LoVo (cell line): ENCODE measurements at regions not wholly inside any gene's neighbourhood (a gene's known extent, or its start where the extent isn't known, plus 50 kb on each side); places are given as distances from the start of the nearest gene placed in this dataset.

Experiments used
- DNase-seq: peaks from one replicate; pipeline ENCODE4 v3.0.0-alpha.2; 2016; ENCODE audit warnings: low spot score

DNA sequence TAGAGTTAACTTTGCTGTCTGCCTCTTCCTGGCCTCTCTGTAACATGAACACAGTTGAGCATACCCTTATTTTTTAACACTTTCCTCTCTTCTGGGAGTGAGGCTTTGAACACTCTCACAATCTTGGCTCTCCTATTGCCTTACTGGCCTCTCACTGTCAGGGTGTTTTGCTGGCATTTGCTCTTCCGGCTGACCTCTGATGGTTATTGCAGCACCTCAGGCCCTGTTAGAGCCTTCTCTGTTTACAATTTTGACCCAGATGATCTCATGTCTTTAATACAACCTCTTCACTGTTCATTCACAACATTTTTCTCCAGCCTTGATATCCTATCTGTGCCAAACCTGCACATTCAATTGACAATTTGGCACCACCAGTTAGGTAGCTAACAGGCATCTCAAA is 357.8 kb upstream of the USP15 start:
- DNase-seq = no peak

DNA sequence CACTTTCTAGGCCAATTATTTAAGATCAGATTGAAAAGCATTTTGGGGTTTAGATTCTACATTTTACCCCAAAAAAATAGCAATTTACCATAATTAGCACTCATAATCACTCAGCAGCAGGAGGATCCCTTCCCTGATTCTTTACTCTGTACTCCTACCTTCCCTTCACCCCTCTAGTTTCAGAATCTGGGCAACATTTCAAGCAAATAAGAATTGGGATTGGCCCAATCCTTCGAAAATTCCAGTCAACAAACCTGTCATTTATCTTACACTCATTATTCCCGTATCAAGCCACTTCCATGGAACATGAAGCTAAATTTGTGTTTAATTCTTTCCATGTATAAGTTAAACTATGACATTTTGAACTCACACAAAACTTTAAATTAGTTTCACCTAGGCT is 349.1 kb upstream of the USP15 start:
- no peak for DNase-seq

GRCh38 chr12:61915420-61915819 is 344.8 kb upstream of the USP15 start:
- DNase-seq = no peak

DNA sequence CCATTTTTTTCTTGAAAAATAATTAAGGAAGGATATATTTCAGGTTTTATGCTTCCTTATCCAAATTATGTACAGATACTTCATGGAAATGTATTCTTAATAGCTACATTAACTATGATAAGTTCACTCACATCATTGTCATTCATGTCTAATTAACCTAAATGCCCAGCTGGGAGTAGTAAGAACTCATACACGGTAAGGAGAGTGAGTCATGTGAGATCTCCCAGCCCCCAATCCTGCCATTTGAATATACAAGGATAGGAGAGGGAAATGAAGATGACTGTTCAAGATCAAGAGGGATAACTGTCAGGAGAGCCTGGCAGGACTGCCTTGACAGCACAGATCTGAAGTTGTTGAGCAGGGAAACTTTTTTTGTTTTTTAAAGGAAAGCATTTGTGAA is 343.4 kb upstream of the USP15 start:
- no peak for DNase-seq

DNA sequence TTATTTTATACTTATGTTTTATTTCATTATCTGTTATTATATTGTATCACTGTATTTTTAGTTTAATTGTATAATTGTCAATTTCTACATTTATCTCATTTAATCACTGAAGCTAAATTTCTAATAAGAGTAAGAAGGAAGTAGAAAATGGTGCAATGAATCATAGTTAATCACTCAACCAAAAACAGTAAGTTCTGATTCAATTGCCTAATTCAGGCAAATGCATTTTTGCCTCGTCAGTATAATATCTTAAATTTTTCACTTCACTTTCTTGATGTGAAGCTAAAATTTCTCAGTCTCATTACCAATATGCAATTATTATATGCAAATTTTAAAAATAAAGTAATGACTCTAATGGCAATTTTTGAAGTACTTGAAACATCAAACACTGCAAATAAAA is 340.5 kb upstream of the USP15 start:
- DNase-seq = no peak

- DNase-seq = no peak
Measured at GRCh38 chr12:61920230-61920629, 340.0 kb upstream of the USP15 start.

DNA sequence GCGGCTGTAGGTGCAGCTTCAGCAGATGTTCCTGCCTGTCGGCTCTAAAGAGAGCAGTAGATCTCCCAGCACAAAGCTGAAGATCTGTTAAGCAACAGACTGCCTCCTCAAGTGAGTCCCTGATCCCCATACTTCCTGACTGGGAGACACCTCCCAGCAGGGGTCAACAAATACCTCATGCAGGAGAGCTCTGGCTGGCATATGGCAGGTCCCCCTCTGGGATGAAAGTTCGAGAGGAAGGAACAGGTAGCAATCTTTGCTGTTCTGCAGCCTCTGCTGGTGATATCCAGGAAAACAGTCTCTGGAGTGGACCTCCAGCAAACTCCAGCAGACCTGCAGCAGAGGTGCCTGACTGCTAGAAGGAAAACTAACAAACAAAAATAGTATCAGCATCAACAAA is 337.1 kb upstream of the USP15 start:
- DNase-seq = no peak

- no peak for DNase-seq
Measured at GRCh38 chr12:61934564-61934963, 325.6 kb upstream of the USP15 start.

DNA sequence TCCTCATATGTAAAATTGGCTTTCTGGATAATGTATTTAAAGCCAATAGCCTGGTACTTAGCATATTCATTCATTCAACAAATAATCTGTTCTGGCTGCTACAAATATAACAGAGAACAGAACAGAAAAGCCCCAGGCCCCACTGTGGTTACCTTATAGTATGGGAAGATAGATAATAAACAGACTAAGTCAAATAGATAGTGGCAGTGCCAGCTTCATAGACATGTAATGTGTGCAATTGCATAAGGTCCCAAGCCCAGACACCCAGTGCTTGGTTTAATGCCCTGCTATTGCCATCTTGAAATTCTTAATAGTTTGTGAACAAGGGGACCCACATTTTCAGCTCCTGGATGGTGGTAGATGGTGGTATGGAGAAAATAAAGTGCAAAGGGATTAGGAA is 320.2 kb upstream of the USP15 start:
- DNase-seq = no peak

DNA sequence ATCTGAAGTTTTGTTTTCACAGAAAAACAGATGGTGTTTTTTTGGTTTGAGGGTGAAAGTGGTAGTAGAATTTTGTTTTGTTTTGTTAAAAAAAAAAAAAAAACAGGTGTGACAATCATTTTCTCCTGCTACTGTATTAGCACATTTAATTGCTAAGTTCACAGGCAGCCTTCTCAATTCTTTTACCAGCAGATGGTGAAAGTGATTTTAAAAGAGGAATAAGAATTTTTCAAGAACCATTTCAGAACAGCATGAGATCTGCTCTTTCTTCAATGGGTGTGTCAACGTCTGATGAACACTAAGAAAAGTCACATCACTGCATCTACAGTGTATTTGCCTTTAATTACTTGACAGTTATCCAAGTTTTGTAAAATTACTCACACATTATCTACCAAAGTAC is 303.7 kb upstream of the USP15 start:
- no peak for DNase-seq

DNA sequence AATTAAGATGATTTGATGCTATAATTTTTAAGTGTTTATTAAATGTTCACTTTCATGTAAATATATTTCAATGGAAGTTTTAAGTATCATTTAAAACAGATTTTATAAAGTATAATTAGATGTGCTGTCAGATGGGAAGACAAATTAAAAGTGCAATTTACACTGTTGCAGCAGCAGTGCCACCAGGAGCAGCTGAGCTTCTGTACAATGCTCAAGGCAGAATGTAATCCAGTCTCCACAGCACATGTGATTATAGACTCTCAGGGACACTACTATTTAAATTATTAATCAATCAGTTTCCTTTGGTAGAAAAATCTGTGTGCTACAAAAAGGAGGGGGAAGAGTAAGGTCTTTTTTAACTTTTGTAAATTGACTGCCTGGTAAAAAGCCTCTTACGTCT is 285.7 kb upstream of the USP15 start:
- no peak for DNase-seq

GRCh38 chr12:61985830-61986229 is 274.4 kb upstream of the USP15 start:
- no peak for DNase-seq

GRCh38 chr12:61987173-61987572 is 273.0 kb upstream of the USP15 start:
- no peak for DNase-seq

DNA sequence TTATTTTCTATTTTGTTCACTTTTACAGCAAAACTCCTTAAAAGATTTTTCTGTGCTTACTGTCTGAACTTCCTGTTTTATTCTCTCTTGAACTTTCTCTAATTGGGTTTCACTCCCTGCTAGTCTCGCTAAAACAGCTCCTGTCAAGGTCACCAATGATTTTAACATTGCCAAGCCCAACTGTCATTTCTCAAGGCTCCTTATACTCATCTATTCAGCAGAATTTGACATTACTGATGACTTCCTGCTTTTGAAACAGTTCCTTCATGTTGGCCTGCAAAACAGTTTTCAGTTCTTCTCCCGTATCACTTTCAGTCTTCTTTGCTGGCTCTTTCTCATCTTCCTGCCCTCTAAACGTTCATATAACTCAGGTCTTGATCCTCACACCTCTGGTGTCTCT is 268.5 kb upstream of the USP15 start:
- no peak for DNase-seq

DNA sequence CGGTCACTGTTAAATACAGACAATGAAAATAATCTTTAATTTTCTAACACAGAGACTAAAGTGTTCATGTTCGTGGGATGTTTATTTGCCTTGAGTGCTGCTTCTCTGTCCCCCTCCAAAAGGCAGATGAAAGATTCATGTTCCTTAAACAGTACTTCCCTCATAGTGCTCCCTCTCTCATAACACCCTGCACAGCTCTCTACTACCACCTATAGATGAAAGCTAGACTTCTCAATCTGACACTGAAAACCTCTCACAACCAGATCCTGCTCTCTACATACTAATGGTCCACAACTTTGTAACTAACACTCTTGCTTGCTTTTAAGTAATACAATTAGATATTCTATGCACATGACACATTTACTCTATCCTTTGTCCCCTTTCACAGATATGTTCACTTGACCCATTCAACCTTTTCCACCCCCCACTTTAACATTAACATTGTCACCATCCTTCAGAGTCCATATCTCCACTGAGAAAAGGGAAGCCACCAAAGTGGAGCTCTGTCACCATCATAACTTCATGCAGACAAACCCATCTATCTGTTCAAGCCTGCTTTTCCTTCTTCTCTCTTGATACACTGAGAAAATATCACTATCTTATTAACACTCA is 266.4 kb upstream of the USP15 start:
- DNase-seq = peak; percentile 16

DNA sequence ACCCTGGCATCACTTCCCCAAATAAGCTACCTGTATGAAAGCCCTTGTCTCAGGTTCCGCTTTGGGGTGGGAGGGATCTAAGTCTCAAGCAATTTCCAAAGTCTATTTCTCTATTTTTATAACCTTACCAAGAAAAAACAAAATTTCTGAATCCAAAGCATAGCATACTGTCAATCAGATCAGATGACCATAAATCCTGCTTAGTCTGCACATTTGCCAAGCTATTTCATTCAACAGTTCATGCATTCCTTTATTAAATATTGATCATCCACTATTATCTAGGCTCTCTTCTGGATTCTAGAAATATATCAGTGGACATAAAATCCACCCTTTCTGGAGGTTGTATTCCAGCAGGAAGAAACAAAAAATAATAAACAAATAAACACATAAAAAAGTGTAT is 263.5 kb upstream of the USP15 start:
- DNase-seq = no peak

DNA sequence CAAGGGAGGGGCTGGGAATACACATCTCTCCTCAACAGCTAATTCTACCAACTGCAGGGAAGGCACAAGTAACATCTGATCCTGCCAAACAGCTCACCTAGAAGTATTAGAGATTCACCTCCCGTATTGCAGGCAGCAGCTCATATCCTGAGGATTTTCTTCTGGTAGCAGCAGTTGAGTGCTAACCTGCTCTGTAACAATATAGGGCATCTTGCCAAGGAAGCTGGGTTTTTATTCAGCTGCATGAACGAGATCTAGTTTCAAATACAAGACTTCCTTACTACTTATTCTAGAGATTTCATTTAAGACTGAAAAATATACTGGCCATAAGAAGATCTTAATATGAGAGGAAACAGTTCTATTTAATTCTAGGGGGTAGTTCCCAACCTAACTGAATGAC is 261.4 kb upstream of the USP15 start:
- no peak for DNase-seq

- DNase-seq = no peak
Measured at GRCh38 chr12:61999311-61999710, 260.9 kb upstream of the USP15 start.

DNA sequence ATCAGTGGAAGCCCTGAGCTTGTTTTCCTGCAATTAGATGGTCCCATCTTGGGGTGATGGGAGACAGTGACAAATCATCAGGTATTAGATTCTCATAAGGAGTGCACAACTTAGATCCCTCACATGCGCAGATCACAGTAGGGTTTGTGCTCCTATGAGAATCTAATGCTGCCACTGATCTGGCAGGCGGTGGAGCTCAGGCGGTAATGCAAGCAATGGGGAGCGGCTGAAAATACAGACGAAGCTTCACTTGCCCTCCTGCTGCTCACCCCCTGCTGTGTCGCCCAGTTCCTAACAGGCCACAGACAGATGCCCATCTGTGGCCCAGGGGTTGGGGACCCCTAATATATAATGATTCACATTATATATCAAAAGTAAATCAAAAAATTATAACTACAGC is 258.8 kb upstream of the USP15 start:
- no peak for DNase-seq

DNA sequence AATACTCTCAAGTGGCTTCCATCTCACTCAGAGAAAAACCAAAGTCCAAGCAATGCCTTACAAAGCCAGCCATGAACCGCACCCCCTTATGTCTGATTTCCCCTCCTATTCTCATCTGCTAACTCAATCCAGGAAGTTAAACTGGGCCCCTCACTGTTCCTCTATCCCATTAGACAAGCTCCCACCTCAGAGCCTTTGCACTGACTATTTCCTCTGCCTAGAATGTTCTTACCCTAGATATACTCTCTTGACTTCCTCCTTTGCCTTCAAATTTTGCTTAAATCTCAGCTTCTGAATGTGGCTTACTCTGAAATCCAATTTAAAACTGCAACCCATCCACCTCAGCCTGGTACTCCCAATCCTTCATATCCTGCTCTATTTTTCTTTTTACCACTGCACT is 257.0 kb upstream of the USP15 start:
- DNase-seq = no peak

DNA sequence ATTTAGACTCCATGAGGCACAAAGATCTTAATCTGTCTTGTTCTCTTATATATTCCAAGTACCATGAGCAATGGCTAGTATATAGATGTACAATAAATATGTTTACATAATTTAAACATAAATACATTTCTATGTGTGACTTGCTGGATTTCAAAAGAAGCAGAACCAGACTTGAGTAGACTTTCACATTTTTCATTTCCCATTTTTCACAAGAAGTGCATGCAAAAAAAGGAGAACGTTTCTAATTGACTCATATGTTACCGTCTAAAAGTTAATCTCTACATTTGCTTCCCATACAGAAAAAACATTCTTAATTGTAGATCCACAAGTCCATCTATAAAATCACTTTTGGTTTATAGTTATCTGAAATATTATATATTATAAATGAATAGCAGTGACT is 256.5 kb upstream of the USP15 start:
- no peak for DNase-seq

DNA sequence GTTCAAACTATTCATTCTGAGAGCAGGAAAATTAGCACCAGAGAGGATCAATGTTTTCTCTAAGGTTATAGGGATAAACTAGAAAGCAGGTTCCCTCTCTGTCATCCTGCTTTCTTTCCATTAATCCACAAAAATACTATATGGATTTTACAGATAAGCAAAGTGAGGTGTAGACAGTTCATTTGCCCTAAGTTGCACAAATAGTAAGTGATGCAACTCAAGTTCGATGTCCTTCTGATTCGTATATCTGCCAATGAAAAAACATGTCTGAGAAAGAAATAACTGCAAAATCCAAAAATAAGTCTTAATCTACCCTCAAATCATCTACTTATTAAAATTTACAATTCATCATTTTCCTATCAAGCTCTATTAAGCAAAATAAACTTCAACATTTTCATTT is 254.6 kb upstream of the USP15 start:
- DNase-seq = no peak

GRCh38 chr12:62006076-62006732 is 254.0 kb upstream of the USP15 start:
- peak; percentile 52 for DNase-seq

GRCh38 chr12:62008703-62009102 is 251.5 kb upstream of the USP15 start:
- no peak for DNase-seq
